Calu3 (cell line): ENCODE measurements at regions not wholly inside any gene's neighbourhood (a gene's known extent, or its start where the extent isn't known, plus 50 kb on each side); places are given as distances from the start of the nearest gene placed in this dataset.

Source experiments
- BruUV-seq: library from RNA; stranded (reverse); fragments of 400-500 nt; replicated peaks from 2 replicates; lab custom pipeline; 2021; lab: Mats Ljungman, UMichigan
- CTCF ChIA-PET: fragments of 300-600 bp; sonication (Branson Sonifier 250); formaldehyde crosslinking; loops from one replicate; lab custom pipeline; 2022; ENCODE audit warnings: antibody characterized with exemption; lab: Charles Lee
- DNase-seq: peaks from one replicate; pipeline ENCODE4 v3.0.0; 2022
- H3K27ac Mint-ChIP-seq: one replicate; pipeline ENCODE4 v1.8.0; 2022; ENCODE audit warnings: mixed read lengths; ENCODE audit not compliant: unreplicated experiment
- H3K27me3 Mint-ChIP-seq: one replicate; pipeline ENCODE4 v1.8.0; 2022; ENCODE audit warnings: mixed read lengths; ENCODE audit not compliant: unreplicated experiment
- H3K36me3 Mint-ChIP-seq: one replicate; pipeline ENCODE4 v1.8.0; 2022; ENCODE audit warnings: mild to moderate bottlenecking, moderate library complexity, mixed read lengths; ENCODE audit not compliant: insufficient read depth, unreplicated experiment
- H3K4me1 Mint-ChIP-seq: one replicate; pipeline ENCODE4 v1.8.0; 2022; ENCODE audit warnings: mild to moderate bottlenecking, low read depth, mixed read lengths; ENCODE audit not compliant: unreplicated experiment
- H3K4me3 Mint-ChIP-seq: one replicate; pipeline ENCODE4 v1.8.0; 2022; ENCODE audit warnings: mild to moderate bottlenecking, low read depth, moderate library complexity, mixed read lengths; ENCODE audit not compliant: unreplicated experiment
- H3K9me3 Mint-ChIP-seq: one replicate; pipeline ENCODE4 v1.8.0; 2022; ENCODE audit warnings: low read depth, mixed read lengths; ENCODE audit not compliant: unreplicated experiment
- CTCF ChIP-seq: fragments of 200-600 bp; IDR thresholded peaks from one replicate; pipeline ENCODE4 v1.8.0; 2022; ENCODE audit warnings: antibody characterized with exemption; ENCODE audit not compliant: unreplicated experiment
- intact Hi-C: fragments of 100-400 bp; cut with micrococcal nuclease; formaldehyde crosslinking; loops from one replicate; pipeline ENCODE4 v1.10.0; 2022; ENCODE audit not compliant: unreplicated experiment

- BruUV-seq = no TSS peak
- H3K27me3 Mint-ChIP-seq = no peaks in the 10 kb centered on the region
- no peak overlapping the region for H3K4me3 Mint-ChIP-seq
- no peak for DNase-seq
- TF ChIP-seq CTCF = no peak
- no peaks in the 10 kb centered on the region for H3K36me3 Mint-ChIP-seq
- no peaks in the 10 kb centered on the region for H3K9me3 Mint-ChIP-seq
- H3K4me1 Mint-ChIP-seq = no peaks in the 10 kb centered on the region
- no peak overlapping the region for H3K27ac Mint-ChIP-seq
- intact Hi-C loops = no loop called here
- CTCF ChIA-PET = interaction anchor here (0.6 kb wide), 3 partner anchors 51 to 336 kb away, joined by 3 to 4 read pairs (median 3); no protein-coding TSS in a partner anchor
These were observed 100.2 kb upstream of the TIAM2 start for GRCh38 chr6:154894902-154895301.

GRCh38 chr6:154895841-154896240, 99.3 kb upstream of the TIAM2 start:
- no TSS peak for BruUV-seq
- no peaks in the 10 kb centered on the region for H3K27me3 Mint-ChIP-seq
- no peak for DNase-seq
- H3K4me3 Mint-ChIP-seq = no peak overlapping the region
- no peaks in the 10 kb centered on the region for H3K9me3 Mint-ChIP-seq
- CTCF ChIA-PET = interaction anchor here (0.6 kb wide), 1 partner anchor 335 kb away, joined by 4 read pairs; no protein-coding TSS in a partner anchor
- no peaks in the 10 kb centered on the region for H3K36me3 Mint-ChIP-seq
- no peaks in the 10 kb centered on the region for H3K4me1 Mint-ChIP-seq
- no peak for TF ChIP-seq CTCF
- intact Hi-C loops = no loop called here
- H3K27ac Mint-ChIP-seq = no peak overlapping the region

GRCh38 chr6:154898821-154899220, 96.3 kb upstream of the TIAM2 start:
- DNase-seq = no peak
- BruUV-seq = no TSS peak
- Mint-ChIP-seq H3K36me3 (no peaks in the 10 kb centered on the region), H3K4me3 (no peak overlapping the region), H3K27ac (no peak overlapping the region), H3K9me3 (no peaks in the 10 kb centered on the region), H3K27me3 (no peaks in the 10 kb centered on the region), H3K4me1 (no peaks in the 10 kb centered on the region)
- intact Hi-C loops = no loop called here
- CTCF ChIA-PET = no interaction called here
- no peak for TF ChIP-seq CTCF

GRCh38 chr6:154899824-154900463, 95.2 kb upstream of the TIAM2 start:
- no peaks in the 10 kb centered on the region for H3K9me3 Mint-ChIP-seq
- H3K4me3 Mint-ChIP-seq = no peak overlapping the region
- H3K27me3 Mint-ChIP-seq = no peaks in the 10 kb centered on the region
- intact Hi-C loops = no loop called here
- BruUV-seq = no TSS peak
- H3K36me3 Mint-ChIP-seq = no peaks in the 10 kb centered on the region
- H3K27ac Mint-ChIP-seq = no peak overlapping the region
- no peak for DNase-seq
- no peak for TF ChIP-seq CTCF
- H3K4me1 Mint-ChIP-seq = no peaks in the 10 kb centered on the region
- CTCF ChIA-PET = no interaction called here
